HG03139 (cell line): ENCODE measurements at regions not wholly inside any gene's neighbourhood (a gene's known extent, or its start where the extent isn't known, plus 50 kb on each side); places are given as distances from the start of the nearest gene placed in this dataset.
"Not testable (repeated sequence)": the region's sequence is repeated elsewhere in the genome, so short reads cannot be mapped to it uniquely, and the experiment has no call there.

Experiments used
- ATAC-seq: cut with Tn5 transposase; IDR thresholded peaks from one replicate; pipeline ENCODE4 v1.9.1; 2021; ENCODE audit not compliant: unreplicated experiment

- no peak for ATAC-seq
These were observed 135.9 kb downstream of the C6orf118 start for GRCh38 chr6:165173484-165173883.

GRCh38 chr6:165167861-165168260 lies 141.5 kb downstream of the C6orf118 start:
- ATAC-seq: no peak

DNA sequence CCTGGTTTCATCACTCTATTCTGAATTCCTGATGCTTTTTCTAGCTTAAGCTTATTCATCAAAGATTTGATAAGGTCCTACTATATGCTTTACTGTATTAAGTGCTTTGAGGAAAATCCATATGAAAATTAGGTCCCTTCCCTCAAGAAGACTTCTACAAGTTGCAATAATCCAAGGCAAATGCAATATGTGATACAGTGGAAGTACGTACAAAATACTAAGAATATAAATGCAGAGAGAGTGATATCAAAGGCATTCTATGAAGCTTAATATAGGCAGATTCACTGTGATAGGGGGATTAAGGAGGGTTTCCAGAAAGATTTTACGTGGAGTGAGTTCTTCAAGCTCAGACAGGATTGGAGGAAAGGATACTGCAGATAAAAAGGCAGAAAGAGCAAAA lies 142.1 kb downstream of the C6orf118 start:
- ATAC-seq: no peak

DNA sequence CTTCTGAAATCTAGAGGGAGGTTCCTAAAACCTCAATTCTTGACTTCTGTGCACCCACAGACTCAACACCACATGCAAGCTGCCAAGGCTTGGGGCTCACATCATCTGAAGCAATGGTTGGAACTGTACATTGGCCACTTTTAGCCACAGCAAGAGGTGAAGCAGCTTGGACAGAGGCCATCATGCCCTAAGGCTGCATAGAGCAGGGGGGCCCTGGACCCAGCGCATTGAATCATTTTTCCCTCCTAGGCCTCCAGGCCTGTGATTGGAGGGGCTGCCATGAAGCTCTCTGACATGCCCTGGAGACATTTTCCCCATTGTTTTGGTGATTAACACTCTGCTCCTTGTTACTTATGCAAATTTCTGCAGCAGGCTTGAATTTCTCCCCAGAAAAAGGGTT lies 145.9 kb downstream of the C6orf118 start:
- no peak for ATAC-seq

GRCh38 chr6:165159460-165159859 lies 149.9 kb downstream of the C6orf118 start:
- no peak for ATAC-seq

- no peak for ATAC-seq
These were observed 162.9 kb downstream of the C6orf118 start for GRCh38 chr6:165146456-165146855.

DNA sequence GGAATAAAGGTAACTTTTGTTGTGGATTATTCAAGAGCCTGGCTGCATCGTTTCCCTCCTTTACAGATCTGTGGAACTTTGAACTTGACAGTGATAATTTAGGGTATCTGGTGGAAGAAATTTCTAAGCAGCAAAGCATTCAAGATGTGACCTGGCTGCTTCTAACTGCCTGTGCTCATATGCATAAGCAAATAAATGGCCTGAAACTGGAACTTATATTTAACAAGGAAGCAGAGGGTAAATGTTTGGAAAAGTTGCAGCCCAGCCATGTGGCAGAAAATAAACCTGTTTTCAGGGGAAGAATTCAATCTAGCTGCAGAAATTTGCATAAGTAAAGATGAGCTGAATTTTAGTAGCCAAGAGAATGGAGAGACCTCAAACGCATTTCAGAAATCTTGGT lies 173.5 kb downstream of the C6orf118 start:
- no peak for ATAC-seq

DNA sequence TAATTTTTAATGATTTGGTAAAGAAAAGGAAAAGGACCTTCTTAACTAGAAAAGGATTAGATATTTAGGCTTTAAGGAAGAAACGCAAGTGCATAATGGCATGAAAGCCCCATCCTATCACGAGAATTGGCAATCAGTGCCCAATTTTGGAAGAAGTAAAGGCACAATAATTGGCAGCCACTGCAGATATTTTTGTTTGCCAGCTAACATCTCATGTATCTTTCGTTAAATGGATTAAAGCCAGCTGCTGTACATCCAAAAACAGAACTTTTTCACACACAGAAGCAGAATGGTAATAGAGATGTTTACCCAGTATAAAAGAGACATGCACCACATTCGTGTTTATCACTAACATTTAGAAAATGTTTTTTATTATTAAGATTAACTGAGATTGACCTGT lies 180.3 kb downstream of the C6orf118 start:
- ATAC-seq: no peak

DNA sequence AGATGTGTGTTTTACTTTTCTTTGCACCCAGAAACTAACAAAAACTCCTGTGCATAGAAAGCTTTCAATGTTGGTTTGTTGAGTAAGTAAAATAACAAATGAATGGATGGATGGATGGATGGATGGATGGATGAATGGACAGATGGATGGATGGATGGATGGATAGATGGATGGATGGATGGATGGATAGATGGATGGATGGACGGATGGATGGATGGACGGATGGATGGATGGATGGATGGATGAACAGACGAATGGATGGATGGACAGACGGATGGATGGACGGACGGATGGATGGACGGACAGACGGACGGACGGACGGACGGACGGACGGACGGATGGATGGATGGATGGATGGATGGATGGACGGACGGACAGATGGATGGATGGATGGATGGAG lies 181.7 kb downstream of the C6orf118 start:
- ATAC-seq: not testable (repeated sequence)

DNA sequence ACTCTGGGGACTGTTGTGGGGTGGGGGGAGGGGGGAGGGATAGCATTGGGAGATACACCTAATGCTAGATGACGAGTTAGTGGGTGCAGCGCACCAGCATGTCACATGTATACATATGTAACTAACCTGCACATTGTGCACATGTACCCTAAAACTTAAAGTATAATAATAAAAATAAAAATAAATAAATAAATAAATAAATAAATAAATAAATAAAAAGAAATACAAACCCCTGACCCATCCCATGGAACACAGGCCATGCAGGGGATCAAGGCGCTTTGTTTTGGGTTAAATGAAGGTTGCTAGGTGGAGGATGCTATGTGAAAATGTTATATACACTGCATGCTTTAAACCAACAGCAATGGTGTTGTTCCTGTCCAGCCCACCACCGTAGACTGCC lies 184.7 kb downstream of the C6orf118 start:
- not testable (repeated sequence) for ATAC-seq

DNA sequence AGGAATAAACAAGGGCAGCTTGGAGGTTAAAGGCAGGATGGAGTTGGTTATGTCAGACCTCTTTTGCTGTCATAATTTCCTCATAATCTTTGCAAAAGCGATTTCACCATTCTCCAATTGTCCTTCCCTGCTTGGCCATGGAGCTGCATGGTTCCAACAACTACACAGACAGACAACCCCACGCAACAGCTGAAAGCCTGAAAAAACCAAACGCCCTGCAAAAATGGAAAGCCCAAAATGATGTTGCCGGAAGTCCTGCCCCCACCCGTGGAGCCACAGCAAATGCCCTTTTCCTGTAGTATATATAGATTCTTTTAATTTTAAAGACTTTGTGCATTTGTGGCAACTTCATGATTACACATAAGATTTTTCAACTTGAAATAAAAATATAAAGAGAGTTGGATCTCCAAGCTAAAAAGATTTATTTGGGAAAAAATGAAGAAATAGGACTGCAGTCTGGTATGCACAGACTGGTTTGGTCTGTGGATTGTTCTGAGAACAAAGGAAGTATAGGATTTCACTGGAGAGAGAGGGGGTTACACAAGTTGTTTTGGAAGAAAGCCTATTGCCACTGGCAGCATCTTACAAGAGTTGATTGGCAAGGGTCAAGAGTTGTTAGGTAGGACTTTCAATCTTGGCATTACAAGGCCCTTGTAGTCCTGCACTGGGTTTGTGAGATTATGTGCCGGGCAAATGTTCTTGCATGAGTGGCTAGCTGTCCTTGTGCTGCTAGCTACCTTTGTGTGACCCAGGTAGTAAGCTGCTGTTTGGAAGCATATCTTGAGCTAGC lies 190.0 kb downstream of the C6orf118 start:
- ATAC-seq: no peak

GRCh38 chr6:165118736-165119135 lies 190.7 kb downstream of the C6orf118 start:
- ATAC-seq: no peak

DNA sequence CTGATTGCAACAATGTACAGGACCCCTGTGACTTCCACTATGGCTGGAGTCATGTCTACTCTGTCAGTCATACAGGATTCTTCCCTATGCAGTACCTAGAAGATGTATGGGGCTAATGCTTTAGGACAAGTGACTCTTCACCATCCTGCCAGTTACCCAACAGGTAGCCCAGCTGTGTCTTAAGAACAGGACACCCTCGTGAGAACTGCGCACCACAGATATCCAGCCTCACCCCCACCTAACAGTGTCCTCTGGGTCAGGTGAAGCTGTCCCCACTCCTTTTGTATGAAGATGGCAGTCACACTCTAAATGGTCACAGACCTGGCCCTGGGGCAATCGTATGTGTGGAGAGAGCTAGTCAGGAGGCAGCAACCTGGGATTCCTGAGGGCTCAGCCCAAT lies 191.6 kb downstream of the C6orf118 start:
- ATAC-seq: no peak

DNA sequence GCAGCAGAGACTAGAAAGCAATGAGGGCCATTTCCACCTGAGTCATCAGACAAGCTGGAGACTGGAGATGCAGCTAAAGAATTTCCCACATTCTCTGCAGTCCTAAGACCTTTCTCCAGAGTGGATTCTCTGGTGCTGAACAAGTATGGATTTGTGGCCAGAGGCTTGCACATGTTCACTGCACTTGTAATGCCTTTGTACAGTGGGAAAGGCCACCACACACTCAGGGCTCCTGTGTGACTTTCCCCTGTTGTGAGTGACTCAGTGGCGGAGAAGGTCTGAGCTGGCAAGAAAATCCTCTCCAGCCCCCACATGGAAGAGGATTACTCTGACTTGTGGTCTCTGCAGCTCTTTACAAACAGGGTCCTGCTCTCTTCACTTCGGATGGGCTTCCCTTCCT lies 192.3 kb downstream of the C6orf118 start:
- no peak for ATAC-seq

DNA sequence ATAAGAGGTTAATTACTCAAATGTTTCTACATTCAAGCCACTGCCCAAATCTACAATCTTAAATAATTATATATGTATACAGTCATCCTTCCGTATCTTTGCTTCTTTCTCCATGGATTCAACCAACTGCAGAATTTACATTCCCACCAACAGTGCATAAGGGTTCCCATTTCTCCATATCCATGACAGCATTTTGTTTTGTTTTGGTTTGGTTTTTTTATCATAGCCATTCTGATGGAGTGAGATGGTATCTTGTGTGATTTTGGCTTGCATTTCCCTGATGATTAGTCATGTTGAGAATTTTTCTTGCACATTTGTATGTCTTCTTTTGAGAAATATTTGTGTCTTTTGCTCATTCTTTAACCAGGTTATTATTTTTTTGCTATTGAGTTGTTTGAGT lies 198.5 kb downstream of the C6orf118 start:
- ATAC-seq: no peak

DNA sequence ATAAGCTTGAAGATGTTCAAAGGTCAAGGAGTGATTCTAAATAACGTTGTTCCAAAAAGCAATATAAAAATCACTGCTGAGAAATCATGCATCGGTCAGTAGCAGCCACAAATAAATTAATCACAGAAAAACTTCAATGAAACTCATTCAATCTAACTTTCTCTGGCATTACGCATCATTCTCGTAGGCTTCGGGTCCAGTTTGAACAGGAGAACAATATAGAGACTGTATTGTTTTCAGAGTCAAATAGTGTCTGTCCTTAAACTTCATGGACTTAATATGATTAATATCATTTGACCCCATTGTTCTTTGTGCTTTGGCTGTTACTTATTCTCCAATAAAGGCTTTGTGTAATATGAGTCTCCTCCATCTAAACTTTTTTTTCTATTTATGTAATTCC lies 200.4 kb downstream of the C6orf118 start:
- no peak for ATAC-seq

DNA sequence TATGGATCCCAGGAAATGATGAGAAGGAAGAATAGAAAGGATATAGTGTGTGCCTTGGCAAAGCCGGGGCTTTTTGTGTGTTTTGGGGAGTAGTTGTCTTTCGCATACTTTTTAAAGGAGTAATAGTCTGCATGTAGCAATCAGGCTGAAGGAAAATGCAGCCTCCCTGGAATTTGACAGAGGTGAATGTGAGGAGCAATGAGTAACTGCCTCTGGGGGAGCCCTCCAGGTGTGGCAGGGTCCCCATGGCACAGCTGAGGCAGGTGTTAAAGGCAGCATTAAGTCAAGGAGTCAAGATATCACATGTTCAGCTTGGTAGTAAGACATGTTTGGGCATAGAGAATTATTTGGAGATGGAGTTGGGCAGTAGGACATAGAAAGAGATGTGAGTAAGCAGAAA lies 203.1 kb downstream of the C6orf118 start:
- ATAC-seq: no peak

GRCh38 chr6:165098165-165098564 lies 211.2 kb downstream of the C6orf118 start:
- no peak for ATAC-seq

GRCh38 chr6:165096868-165097267 lies 212.5 kb downstream of the C6orf118 start:
- no peak for ATAC-seq

DNA sequence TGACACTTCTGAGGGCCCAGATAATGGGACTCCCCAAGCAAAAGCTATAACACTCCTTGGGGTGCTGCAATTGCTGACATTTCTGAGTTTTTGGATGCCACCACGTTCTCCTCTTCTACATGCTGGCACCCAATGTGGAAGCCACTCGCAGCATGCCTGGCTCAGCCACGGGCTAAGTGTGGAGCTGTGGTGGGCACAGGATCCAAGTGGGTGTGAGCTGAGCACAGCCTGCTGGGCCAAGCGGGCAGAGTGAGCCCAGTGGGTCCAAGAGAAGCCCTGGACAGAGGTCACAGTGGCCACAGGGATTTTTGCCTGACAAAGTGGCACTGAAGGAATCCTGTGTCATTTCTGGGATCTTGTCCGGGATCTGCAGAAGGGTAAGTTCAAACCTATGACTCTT lies 213.2 kb downstream of the C6orf118 start:
- ATAC-seq: no peak

DNA sequence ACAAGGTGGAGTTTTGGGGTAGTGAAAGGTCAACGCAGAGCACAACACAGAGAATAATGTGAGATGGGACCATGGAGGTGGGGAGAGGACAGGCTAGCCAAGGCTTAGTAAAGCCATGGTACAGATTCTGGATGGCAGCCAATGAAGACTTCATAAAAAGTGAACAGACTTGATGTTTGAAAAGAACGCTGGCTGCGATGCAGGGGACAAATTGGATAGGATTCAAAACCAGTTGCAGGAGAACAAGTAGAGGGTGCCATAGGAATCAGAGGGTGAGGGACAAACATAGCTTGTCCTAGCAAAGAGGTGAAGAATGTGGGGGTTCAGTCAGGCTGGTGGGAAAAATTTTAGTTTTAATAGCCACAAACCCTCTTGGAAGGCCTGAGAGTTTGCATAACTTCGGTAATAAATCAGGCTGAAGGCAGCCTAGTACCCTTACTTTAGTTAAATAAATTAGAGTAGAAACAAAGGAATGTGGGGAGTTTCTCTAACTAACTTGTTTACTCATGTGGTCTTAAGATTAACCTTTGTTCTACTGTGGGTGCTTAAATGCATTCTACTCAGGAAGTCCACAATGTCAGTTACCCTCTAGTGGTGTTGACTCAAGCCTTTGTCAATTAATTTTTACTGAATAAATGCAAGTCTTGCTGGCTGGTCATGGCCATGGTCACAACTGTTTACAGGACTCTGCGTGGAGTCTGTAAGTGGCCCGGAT lies 216.4 kb downstream of the C6orf118 start:
- no peak for ATAC-seq

DNA sequence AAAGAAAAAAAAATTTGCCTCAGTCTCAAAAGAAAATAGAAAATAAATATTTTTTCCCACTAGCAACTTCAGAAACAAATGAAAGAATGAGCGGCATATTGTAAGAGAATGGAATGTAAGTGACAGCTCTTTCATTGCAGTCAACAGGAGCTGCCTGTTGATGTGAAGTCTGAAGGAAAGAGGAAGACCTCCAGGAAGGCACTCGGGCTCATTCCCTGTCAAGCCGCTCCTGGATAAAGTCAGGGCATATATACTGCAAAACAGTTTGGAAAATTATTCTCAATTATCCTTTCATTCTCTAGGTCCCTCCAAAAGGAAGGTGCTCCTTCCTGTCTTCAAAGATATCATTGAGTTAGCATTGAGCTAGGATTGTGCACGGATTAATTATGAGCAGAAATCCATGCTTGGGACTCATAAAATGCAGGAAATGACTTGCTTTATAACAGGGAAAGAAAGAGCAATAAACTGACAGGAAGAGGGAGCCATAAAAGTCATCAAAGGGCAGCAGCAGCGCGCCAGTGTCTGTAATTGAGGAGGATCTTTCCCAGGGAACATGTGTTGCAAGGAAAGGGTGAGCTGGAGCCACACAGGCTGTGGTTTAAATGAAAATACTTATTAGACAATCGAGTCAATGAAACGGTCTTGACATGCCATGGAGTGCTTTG lies 218.2 kb downstream of the C6orf118 start:
- no peak for ATAC-seq
